Neural progenitor cell (in vitro differentiated cells): ENCODE measurements at regions not wholly inside any gene's neighbourhood (a gene's known extent, or its start where the extent isn't known, plus 50 kb on each side); places are given as distances from the start of the nearest gene placed in this dataset.

Experiments used
- DNase-seq: peaks from one replicate; pipeline ENCODE4 v3.0.0-alpha.2; 2016; ENCODE audit warnings: low spot score
- H2AFZ ChIP-seq: fragments of 200-600 bp; sonication (generic); replicated peaks from 2 replicates; pipeline ENCODE4 v1.6.1; 2016; ENCODE audit warnings: antibody characterized with exemption
- H3F3A ChIP-seq: fragments of 200-600 bp; sonication (generic); 2 replicates; pipeline ENCODE4 v1.6.1; 2016; ENCODE audit warnings: antibody characterized with exemption, low read depth
- H3K27ac ChIP-seq: fragments of 200-600 bp; sonication (generic); 2 replicates; pipeline ENCODE4 v1.5.1; 2016; ENCODE audit warnings: mild to moderate bottlenecking
- H3K27me3 ChIP-seq: fragments of 200-600 bp; sonication (generic); 2 replicates; pipeline ENCODE4 v1.6.1; 2016; ENCODE audit warnings: mild to moderate bottlenecking, moderate library complexity
- H3K36me3 ChIP-seq: fragments of 200-600 bp; sonication (generic); 2 replicates; pipeline ENCODE4 v1.5.1; 2016
- H3K4me1 ChIP-seq: fragments of 200-600 bp; sonication (generic); 2 replicates; pipeline ENCODE4 v1.6.1; 2016; ENCODE audit warnings: mixed run types
- H3K4me2 ChIP-seq: fragments of 200-600 bp; sonication (generic); 2 replicates; pipeline ENCODE4 v1.6.1; 2016
- H3K4me3 ChIP-seq: fragments of 200-600 bp; sonication (generic); 2 replicates; pipeline ENCODE4 v1.5.1; 2016
- H3K79me2 ChIP-seq: fragments of 200-600 bp; sonication (generic); 2 replicates; pipeline ENCODE4 v1.6.1; 2016; ENCODE audit warnings: low read depth
- H3K9ac ChIP-seq: fragments of 200-600 bp; sonication (generic); 2 replicates; pipeline ENCODE4 v1.6.1; 2016
- H3K9me3 ChIP-seq: fragments of 200-600 bp; sonication (generic); 2 replicates; pipeline ENCODE4 v1.5.1; 2016; ENCODE audit warnings: low read depth
- H4K20me1 ChIP-seq: fragments of 200-600 bp; sonication (generic); 2 replicates; pipeline ENCODE4 v1.6.1; 2016; ENCODE audit warnings: low read depth
- H3K27ac Mint-ChIP-seq: 3 replicates; pipeline ENCODE4 v1.8.0; 2021; ENCODE audit warnings: mixed read lengths
- H3K27me3 Mint-ChIP-seq: 2 replicates; pipeline ENCODE4 v1.8.0; 2022; ENCODE audit warnings: low read depth, mild to moderate bottlenecking, inconsistent platforms, moderate library complexity, mixed read lengths; ENCODE audit not compliant: insufficient read depth
- H3K36me3 Mint-ChIP-seq: 3 replicates; pipeline ENCODE4 v1.8.0; 2021; ENCODE audit warnings: mixed read lengths
- H3K4me1 Mint-ChIP-seq: 3 replicates; pipeline ENCODE4 v1.8.0; 2021; ENCODE audit warnings: mixed read lengths
- H3K4me3 Mint-ChIP-seq: 3 replicates; pipeline ENCODE4 v1.8.0; 2021; ENCODE audit warnings: mild to moderate bottlenecking, moderate library complexity, mixed read lengths
- H3K9me3 Mint-ChIP-seq: 3 replicates; pipeline ENCODE4 v1.8.0; 2020; ENCODE audit warnings: mixed read lengths
- EZH2 ChIP-seq: fragments of 200-600 bp; sonication (generic); IDR thresholded peaks from 2 replicates; pipeline ENCODE4 v1.6.1; 2017; ENCODE audit warnings: antibody characterized with exemption, mild to moderate bottlenecking, moderate library complexity
- EZH2phosphoT487 ChIP-seq: fragments of 200-600 bp; sonication (generic); IDR thresholded peaks from 2 replicates; pipeline ENCODE4 v1.6.1; 2017; ENCODE audit warnings: antibody characterized with exemption
- TF ChIP-seq, protein P1 (sequence below): fragments of 200-600 bp; sonication (generic); IDR thresholded peaks from 2 replicates; pipeline ENCODE4 v1.5.1; 2017; ENCODE audit warnings: antibody characterized with exemption, mild to moderate bottlenecking

GRCh38 chr2:176463546-176463945 lies 194.3 kb downstream of the MTX2 start:
- Histone ChIP-seq H4K20me1 (no peaks in the 10 kb centered on the region), H3K79me2 (no peaks in the 10 kb centered on the region), H3K36me3 (no peaks in the 10 kb centered on the region), H3K4me3 (no peak overlapping the region), H3K9me3 (no peaks in the 10 kb centered on the region), H3K27me3 (no peaks in the 10 kb centered on the region), H3K9ac (no peak overlapping the region), H3F3A (no peaks in the 10 kb centered on the region), H3K4me2 (no peak overlapping the region), H3K4me1 (peaks cover 9% of the 10 kb centered on the region), H2AFZ (no peak overlapping the region), H3K27ac (no peak overlapping the region)
- Mint-ChIP-seq H3K27me3 (peaks cover 2% of the 10 kb centered on the region), H3K4me1 (peaks cover 27% of the 10 kb centered on the region), H3K36me3 (no peaks in the 10 kb centered on the region), H3K4me3 (no peak overlapping the region), H3K9me3 (no peaks in the 10 kb centered on the region), H3K27ac (no peak overlapping the region)
- no peak for DNase-seq
- TF ChIP-seq EZH2: no peak
- TF ChIP-seq, protein P1, sequence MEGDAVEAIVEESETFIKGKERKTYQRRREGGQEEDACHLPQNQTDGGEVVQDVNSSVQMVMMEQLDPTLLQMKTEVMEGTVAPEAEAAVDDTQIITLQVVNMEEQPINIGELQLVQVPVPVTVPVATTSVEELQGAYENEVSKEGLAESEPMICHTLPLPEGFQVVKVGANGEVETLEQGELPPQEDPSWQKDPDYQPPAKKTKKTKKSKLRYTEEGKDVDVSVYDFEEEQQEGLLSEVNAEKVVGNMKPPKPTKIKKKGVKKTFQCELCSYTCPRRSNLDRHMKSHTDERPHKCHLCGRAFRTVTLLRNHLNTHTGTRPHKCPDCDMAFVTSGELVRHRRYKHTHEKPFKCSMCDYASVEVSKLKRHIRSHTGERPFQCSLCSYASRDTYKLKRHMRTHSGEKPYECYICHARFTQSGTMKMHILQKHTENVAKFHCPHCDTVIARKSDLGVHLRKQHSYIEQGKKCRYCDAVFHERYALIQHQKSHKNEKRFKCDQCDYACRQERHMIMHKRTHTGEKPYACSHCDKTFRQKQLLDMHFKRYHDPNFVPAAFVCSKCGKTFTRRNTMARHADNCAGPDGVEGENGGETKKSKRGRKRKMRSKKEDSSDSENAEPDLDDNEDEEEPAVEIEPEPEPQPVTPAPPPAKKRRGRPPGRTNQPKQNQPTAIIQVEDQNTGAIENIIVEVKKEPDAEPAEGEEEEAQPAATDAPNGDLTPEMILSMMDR: no peak
- TF ChIP-seq EZH2phosphoT487: no peak

DNA sequence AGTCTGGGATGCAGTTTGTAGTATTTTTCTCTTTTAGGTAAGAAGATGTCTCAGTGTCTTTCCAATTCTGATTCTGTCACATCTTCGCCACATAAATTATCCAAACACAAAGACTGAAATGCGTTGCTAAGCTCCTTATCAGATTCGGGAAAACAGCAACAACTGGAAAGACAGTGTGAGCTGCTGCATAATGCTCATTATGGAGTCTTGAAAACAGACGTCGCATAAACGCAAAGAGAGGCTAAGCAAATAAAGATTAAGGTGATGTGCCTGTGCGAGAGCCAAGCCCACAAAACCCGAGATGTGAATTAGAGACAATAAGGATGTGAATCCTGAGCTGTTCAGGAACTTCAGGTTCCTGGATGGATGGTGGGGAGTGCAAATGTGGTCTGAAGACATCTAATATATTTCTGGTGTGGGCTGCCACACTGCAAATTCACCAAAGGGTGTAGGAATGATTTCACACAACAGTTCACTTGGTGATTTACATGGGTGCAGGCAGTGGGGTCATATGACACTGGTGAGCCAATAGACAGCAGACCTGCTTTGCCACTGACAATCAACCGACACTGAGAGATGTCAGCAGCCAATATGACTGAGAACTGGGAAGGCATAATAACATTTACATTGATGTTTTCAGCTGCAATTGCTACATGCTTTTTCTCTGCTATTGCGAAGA lies 195.8 kb downstream of the MTX2 start:
- Mint-ChIP-seq H3K4me1 (peaks cover 27% of the 10 kb centered on the region), H3K27ac (peak overlapping the region; percentile 16), H3K27me3 (peaks cover 2% of the 10 kb centered on the region), H3K9me3 (no peaks in the 10 kb centered on the region), H3K4me3 (no peak overlapping the region), H3K36me3 (no peaks in the 10 kb centered on the region)
- Histone ChIP-seq H3K36me3 (no peaks in the 10 kb centered on the region), H2AFZ (peak overlapping the region; percentile 87), H4K20me1 (no peaks in the 10 kb centered on the region), H3K4me1 (peaks cover 9% of the 10 kb centered on the region), H3K4me2 (peak overlapping the region; percentile 52), H3F3A (no peaks in the 10 kb centered on the region), H3K27me3 (no peaks in the 10 kb centered on the region), H3K4me3 (no peak overlapping the region), H3K9me3 (no peaks in the 10 kb centered on the region), H3K79me2 (no peaks in the 10 kb centered on the region), H3K27ac (no peak overlapping the region), H3K9ac (no peak overlapping the region)
- DNase-seq: no peak
- TF ChIP-seq EZH2phosphoT487 (no peak), EZH2 (no peak)
- TF ChIP-seq, protein P1: no peak

DNA sequence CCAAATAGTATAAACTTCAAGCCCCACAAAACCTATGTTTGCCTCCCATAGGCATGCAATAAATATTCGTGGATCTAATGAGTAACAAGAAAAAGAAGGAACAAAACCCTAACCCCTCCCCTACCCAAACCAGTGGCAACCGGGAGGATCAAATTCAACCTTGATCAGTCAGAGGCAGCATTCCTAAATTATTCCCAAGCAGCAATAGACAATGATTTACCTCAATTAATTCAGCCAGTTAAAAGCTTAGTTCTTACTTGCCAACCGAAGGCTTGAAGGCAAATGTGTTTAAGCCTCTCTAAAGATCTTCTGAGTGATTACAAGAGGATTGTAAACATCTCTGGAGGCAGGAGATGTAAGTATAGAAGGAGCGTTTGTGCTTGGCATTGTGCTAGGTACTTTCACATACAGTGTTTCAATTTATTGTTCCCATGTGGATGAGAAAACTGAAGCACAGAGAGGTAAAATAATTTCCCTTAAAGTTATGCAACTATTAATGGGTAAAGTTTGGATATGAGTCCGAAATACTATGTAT lies 197.7 kb downstream of the MTX2 start:
- TF ChIP-seq EZH2: no peak
- TF ChIP-seq, protein P1: no peak
- no peak for TF ChIP-seq EZH2phosphoT487
- H3K4me3 Mint-ChIP-seq: no peak overlapping the region
- Histone ChIP-seq H3F3A (no peaks in the 10 kb centered on the region), H3K27me3 (no peaks in the 10 kb centered on the region), H3K9me3 (no peaks in the 10 kb centered on the region), H3K4me3 (no peak overlapping the region), H3K4me2 (no peak overlapping the region), H2AFZ (peak overlapping the region; percentile 35), H3K4me1 (peaks cover 6% of the 10 kb centered on the region), H3K27ac (no peak overlapping the region), H3K79me2 (no peaks in the 10 kb centered on the region), H3K9ac (no peak overlapping the region), H4K20me1 (no peaks in the 10 kb centered on the region), H3K36me3 (no peaks in the 10 kb centered on the region)
- no peak overlapping the region for H3K27ac Mint-ChIP-seq
- peaks cover 2% of the 10 kb centered on the region for H3K27me3 Mint-ChIP-seq
- H3K9me3 Mint-ChIP-seq: no peaks in the 10 kb centered on the region
- H3K36me3 Mint-ChIP-seq: no peaks in the 10 kb centered on the region
- no peak for DNase-seq
- H3K4me1 Mint-ChIP-seq: peaks cover 23% of the 10 kb centered on the region
